NCI-H1436 treated with DMSO at 0.1 percent for 48 hours (cell line): ENCODE measurements at regions not wholly inside any gene's neighbourhood (a gene's known extent, or its start where the extent isn't known, plus 50 kb on each side); places are given as distances from the start of the nearest gene placed in this dataset.

Experiments used
- DNase-seq: peaks from one replicate; lab custom pipeline; 2025; lab: John Stamatoyannopoulos, UW

DNA sequence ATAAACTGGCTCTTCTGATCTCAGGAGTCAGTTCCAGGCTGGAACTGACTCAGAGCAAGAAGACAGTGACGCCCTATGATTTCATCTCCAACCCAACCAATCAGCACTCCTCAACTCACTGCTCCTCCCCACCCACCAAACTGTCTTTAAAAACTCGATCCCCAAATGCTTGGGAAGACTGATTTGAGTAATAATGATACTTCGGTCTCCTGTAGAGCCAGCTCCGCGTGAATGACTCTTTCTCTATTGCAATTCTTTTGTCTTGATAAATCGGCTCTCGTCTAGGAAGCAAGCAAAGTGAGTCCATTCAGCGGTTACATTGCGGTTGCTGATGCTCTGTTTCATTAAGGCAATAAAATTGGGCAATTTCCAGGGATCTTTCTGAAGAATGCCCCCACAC lies 1025.3 kb upstream of the CNTNAP5 start:
- DNase-seq, result no peak

DNA sequence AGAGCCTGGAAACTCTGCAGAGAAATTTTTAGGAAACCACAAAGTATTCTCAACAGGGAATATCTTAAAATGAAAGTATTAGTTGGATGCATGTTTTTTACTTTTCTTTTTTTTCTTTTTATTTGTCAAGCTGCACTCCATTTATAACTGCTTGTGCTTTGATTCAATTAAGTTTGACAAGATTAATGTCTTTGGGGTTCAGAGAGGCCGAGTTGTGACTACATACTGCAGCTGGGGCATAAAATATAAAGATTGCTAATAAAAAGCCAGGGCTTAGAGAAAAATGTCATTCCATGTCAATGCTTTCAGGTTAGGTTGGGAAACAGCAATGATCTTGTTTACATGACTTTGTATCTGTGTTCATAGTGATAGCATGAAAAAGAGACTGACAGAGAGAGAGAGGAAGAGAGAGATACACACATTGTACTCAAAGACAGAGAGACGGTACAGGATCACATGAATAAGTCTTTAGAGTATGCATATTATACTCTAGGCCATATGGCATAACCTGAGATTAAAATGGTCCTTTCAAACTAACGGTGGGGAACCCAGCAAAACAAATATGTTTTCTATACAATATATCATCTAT lies 1022.3 kb upstream of the CNTNAP5 start:
- no peak for DNase-seq

DNA sequence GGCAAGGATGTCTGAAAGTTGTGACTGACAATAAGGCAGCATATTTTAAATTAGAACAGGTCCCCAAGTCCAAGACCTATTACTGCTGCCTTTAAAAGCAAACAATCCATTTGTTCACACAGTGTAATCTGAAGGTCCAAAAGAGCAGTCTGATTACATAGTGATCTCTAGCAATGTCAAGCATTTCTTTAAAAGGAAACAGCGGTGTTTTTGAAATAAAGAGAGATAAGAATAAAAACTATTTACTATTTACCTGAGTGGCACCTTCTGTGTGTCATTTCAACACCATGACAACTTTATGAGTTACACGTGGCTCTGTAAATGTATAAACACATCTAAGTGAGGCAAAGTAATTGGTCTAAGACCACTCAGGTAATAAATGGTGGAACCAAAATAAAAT lies 1009.9 kb upstream of the CNTNAP5 start:
- DNase-seq, result no peak

DNA sequence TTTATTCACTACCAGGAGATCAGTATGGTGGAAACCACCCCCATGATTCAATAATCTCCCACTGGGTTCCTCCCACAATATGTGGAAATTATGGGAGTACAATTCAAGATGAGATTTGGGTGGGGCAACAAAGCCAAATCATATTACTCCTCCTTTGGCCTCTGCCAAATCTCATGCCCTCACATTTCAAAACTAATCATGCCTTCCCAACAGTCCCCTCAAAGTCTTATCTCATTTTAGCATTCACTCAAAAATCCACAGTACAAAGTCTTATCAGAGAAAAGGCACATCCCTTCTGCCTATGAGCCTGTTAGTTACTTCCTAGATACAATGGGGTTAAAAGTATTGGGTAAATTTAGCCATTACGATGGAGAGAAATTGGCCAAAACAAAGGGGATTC lies 989.5 kb upstream of the CNTNAP5 start:
- DNase-seq, result no peak

GRCh38 chr2:123036300-123036699 lies 988.8 kb upstream of the CNTNAP5 start:
- DNase-seq, result no peak

- no peak for DNase-seq
These were observed 984.6 kb upstream of the CNTNAP5 start for GRCh38 chr2:123040506-123040905.

GRCh38 chr2:123043458-123043857 lies 981.6 kb upstream of the CNTNAP5 start:
- no peak for DNase-seq

GRCh38 chr2:123045713-123046112 lies 979.4 kb upstream of the CNTNAP5 start:
- DNase-seq, result no peak

DNA sequence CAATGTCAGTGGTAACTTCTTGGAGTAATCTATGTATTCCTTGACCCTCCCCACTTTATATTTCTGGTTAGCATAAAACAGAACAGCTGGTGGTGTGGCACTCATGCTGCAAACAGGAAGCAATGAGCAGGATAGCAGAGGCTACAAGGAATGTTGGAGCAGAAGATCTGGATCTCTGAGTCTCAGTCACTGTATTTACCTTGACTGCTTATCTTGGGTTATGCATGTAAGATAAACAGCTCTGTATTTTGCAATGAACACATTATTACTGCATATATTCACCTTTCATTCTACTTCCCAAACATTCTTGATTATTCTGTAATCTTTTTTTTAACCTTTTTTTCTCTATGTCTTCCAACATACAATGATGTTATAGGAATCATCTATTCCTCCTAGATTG lies 977.9 kb upstream of the CNTNAP5 start:
- DNase-seq, result no peak

GRCh38 chr2:123051136-123051535 lies 974.0 kb upstream of the CNTNAP5 start:
- no peak for DNase-seq

GRCh38 chr2:123061534-123061933 lies 963.6 kb upstream of the CNTNAP5 start:
- DNase-seq, result no peak

GRCh38 chr2:123073371-123073770 lies 951.7 kb upstream of the CNTNAP5 start:
- DNase-seq, result no peak

GRCh38 chr2:123073956-123074355 lies 951.1 kb upstream of the CNTNAP5 start:
- DNase-seq, result no peak

DNA sequence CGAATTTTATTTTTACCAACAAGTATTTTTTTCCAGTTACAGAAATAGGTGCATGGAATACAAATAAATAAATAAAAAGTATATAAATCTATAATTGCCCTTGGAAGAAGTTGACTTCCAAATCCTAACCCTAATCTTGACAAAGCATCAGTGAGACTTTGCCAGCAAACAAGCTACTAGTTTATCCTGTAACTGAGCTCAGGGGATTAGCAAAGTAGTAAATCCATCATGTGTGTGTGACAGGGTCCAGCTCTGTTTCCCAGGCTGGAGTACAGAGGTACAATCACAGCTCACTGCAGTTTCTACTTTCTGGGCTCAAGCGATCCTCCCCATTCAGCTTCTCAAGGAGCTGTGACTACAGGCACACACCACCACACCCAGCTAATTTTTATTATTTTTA lies 948.0 kb upstream of the CNTNAP5 start:
- no peak for DNase-seq

DNA sequence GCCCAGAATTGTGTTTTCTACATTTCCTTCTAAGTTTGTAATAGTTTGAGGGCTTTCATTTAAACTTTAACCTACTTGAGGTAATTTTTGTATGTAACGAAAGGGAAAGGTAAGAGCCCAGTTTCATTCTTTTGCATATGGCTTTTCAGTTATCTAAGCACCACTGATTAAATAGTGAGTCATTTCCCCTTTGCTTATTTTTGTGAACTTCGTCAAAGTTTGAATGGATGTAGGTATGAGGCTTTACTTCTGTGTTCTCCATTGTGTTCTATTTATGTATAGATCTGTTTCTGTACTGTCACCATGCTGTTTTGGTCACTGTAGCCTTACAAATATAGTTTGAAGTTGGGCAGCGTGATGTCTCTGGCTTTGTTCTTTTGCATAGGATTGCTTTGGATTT lies 944.8 kb upstream of the CNTNAP5 start:
- DNase-seq, result no peak

DNA sequence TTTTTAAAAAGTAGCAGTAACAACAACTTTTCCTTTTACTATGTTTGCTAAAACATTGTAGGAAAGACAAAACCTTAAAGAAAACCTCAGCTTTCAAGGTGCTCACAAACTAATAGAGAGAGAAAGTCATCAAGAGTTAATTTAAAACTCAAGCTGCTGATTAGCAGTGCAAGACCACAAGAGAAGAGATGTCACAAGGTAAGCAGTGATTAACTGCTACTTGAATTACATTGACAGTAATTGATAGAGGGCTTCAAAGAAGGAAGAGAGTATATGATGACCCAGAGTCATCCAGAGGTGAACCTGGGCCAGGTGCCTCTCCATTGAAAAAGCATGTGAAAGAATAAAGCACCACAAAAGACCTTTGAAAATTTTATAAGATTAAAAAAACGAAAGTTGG lies 939.6 kb upstream of the CNTNAP5 start:
- no peak for DNase-seq

GRCh38 chr2:123086613-123087385 lies 938.3 kb upstream of the CNTNAP5 start:
- no peak for DNase-seq

- no peak for DNase-seq
These were observed 933.6 kb upstream of the CNTNAP5 start for GRCh38 chr2:123091471-123091870.

- DNase-seq, result no peak
These were observed 931.9 kb upstream of the CNTNAP5 start for GRCh38 chr2:123093199-123093598.

- DNase-seq, result no peak
These were observed 929.8 kb upstream of the CNTNAP5 start for GRCh38 chr2:123095219-123095835.

GRCh38 chr2:123098619-123099018 lies 926.5 kb upstream of the CNTNAP5 start:
- DNase-seq, result no peak

DNA sequence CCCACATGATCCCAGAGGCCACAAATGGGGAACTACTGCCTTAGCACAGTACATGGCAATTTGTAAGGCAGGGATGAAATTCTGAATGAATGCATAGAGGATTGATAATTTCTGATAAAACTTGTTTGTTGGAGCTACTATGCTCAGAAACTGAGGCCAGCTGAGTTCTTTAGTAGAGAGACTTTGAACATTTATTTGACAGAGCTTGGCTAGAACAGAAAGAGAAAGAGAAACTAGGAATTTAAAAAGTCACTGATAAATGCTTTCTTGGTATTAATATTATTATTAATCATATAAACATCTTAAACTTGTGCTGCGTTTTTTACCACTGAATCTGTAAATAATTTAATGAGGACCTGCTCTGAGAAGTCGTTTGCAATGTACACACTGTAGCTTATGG lies 923.7 kb upstream of the CNTNAP5 start:
- no peak for DNase-seq

DNA sequence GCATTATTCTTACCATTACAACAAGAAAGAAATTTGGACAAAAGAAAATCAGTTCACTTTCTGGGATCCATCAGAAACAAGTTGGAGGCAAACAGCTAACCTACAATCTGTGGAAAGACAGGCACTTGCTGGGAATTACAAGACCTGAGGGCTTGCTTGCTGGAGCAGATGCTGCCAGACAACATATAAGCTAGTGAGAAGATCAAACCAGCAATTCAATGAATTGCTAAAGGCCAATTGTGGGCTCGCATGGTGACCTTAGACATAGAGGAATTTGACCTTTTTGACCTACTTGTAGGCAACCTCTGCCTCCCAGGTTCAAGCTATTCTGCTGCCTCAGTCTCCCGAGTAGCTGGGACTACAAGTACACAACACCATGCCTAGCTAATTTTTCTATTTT lies 921.2 kb upstream of the CNTNAP5 start:
- no peak for DNase-seq

GRCh38 chr2:123116595-123116994 lies 908.5 kb upstream of the CNTNAP5 start:
- no peak for DNase-seq
